HL-60 (cell line): ENCODE measurements at regions not wholly inside any gene's neighbourhood (a gene's known extent, or its start where the extent isn't known, plus 50 kb on each side); places are given as distances from the start of the nearest gene placed in this dataset.

Experiments
- DNase-seq, 2 experiments: peaks; one replicate each; pipeline ENCODE4 v3.0.0-alpha.2; 2010 to 2020; ENCODE audit warnings: low read depth in 1 of 2, low spot score in 1 of 2
- H3K27ac ChIP-seq: fragments of 250-450 bp; sonication (Bioruptor Pico); replicated peaks from 2 replicates; pipeline ENCODE4 v1.5.1; 2020; ENCODE audit warnings: mild to moderate bottlenecking, moderate library complexity
- H3K27me3 ChIP-seq: fragments of 250-450 bp; sonication (Bioruptor Pico); 2 replicates; pipeline ENCODE4 v1.5.1; 2021; ENCODE audit warnings: mild to moderate bottlenecking, moderate library complexity; ENCODE audit not compliant: insufficient read depth, poor library complexity, severe bottlenecking
- H3K4me3 ChIP-seq: replicated peaks from 2 replicates; pipeline ENCODE4 v1.5.1; 2011; ENCODE audit warnings: mild to moderate bottlenecking, control low read depth, low read length; ENCODE audit not compliant: insufficient read depth
- CTCF ChIP-seq: IDR thresholded peaks from one replicate; pipeline ENCODE4 v1.5.1; 2011; ENCODE audit warnings: low read length, control low read depth, inconsistent platforms; ENCODE audit not compliant: insufficient read depth
- GABPA ChIP-seq: IDR thresholded peaks from 2 replicates; pipeline ENCODE4 v1.6.1; 2012; ENCODE audit warnings: low read depth
- POLR2AphosphoS5 ChIP-seq: IDR thresholded peaks from 2 replicates; pipeline ENCODE4 v1.6.1; 2012; ENCODE audit warnings: low read depth
- REST ChIP-seq: IDR thresholded peaks from 2 replicates; pipeline ENCODE4 v1.6.1; 2012; ENCODE audit warnings: low read depth; ENCODE audit not compliant: insufficient replicate concordance
- SPI1 ChIP-seq: IDR thresholded peaks from 2 replicates; pipeline ENCODE4 v1.6.1; 2012; ENCODE audit warnings: low read depth, mild to moderate bottlenecking, borderline replicate concordance

- TF ChIP-seq REST (no peak), GABPA (no peak), SPI1 (no peak), POLR2AphosphoS5 (no peak), CTCF (no peak)
- no peak for DNase-seq
- Histone ChIP-seq H3K4me3 (no peak overlapping the region), H3K27me3 (no peaks in the 10 kb centered on the region), H3K27ac (no peak overlapping the region)
Observed at GRCh38 chr12:85664429-85664828, 171.8 kb downstream of the RASSF9 start.

GRCh38 chr12:85669911-85670310 lies 166.3 kb downstream of the RASSF9 start:
- Histone ChIP-seq H3K27me3 (no peaks in the 10 kb centered on the region), H3K27ac (no peak overlapping the region), H3K4me3 (no peak overlapping the region)
- no peak for DNase-seq
- TF ChIP-seq SPI1 (no peak), GABPA (no peak), CTCF (no peak), REST (no peak), POLR2AphosphoS5 (no peak)

- DNase-seq, result no peak
- no peak overlapping the region for H3K4me3 ChIP-seq
- H3K27ac ChIP-seq, result no peak overlapping the region
- TF ChIP-seq CTCF (no peak), SPI1 (no peak), GABPA (no peak), REST (no peak), POLR2AphosphoS5 (no peak)
- no peaks in the 10 kb centered on the region for H3K27me3 ChIP-seq
Observed at GRCh38 chr12:85672436-85672835, 163.8 kb downstream of the RASSF9 start.
